Peyer's patch (tissue), 4 donors: ENCODE measurements at regions not wholly inside any gene's neighbourhood (a gene's known extent, or its start where the extent isn't known, plus 50 kb on each side); places are given as distances from the start of the nearest gene placed in this dataset.

ENCODE experiments used
- POLR2A ChIP-seq, 2 donors: fragments of 450-650 bp; IDR thresholded peaks; one replicate each; pipeline ENCODE4 v1.5.1; 2017; ENCODE audit warnings: antibody characterized with exemption in 2 of 2, mild to moderate bottlenecking in 2 of 2, moderate library complexity in 2 of 2
- TF ChIP-seq, protein P1 (sequence below), 6 experiments: fragments of 450-650 bp in 4 of 6; fragments of 200-600 bp in 2 of 6; sonication (generic) in 1 of 6; IDR thresholded peaks; one replicate each; pipeline ENCODE4 v1.5.1; 2017 to 2019; ENCODE audit warnings: antibody characterized with exemption in 6 of 6, mild to moderate bottlenecking in 3 of 6, moderate library complexity in 1 of 6

DNA sequence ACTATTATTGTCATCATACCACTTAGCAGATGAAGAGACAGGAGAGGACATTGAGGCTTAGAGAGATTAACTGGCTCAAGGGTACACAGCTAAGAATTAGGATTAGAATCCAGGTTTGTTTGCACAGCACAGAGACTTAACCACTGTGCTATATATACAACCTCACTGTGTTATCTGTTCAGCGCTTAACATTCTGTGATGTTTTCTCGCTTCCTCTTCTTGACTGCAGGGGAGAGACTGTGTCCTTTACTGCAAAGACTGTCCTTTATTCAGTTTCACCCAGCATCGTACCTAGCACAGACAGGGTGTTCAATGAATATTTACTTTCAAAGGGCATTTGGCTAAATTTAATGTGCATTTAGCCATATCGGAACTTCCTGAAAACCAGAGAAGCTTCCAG is 54.9 kb upstream of the PCDH8 start:
- TF ChIP-seq, protein P1, sequence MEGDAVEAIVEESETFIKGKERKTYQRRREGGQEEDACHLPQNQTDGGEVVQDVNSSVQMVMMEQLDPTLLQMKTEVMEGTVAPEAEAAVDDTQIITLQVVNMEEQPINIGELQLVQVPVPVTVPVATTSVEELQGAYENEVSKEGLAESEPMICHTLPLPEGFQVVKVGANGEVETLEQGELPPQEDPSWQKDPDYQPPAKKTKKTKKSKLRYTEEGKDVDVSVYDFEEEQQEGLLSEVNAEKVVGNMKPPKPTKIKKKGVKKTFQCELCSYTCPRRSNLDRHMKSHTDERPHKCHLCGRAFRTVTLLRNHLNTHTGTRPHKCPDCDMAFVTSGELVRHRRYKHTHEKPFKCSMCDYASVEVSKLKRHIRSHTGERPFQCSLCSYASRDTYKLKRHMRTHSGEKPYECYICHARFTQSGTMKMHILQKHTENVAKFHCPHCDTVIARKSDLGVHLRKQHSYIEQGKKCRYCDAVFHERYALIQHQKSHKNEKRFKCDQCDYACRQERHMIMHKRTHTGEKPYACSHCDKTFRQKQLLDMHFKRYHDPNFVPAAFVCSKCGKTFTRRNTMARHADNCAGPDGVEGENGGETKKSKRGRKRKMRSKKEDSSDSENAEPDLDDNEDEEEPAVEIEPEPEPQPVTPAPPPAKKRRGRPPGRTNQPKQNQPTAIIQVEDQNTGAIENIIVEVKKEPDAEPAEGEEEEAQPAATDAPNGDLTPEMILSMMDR (IDR thresholded peaks at IDR 0.05): no peak
- TF ChIP-seq POLR2A (IDR thresholded peaks at IDR 0.05): no peak
